AG08395 (cell line): ENCODE measurements at regions not wholly inside any gene's neighbourhood (a gene's known extent, or its start where the extent isn't known, plus 50 kb on each side); places are given as distances from the start of the nearest gene placed in this dataset.
"Not testable (repeated sequence)": the region's sequence is repeated elsewhere in the genome, so short reads cannot be mapped to it uniquely, and the experiment has no call there.

Source experiments
- DNase-seq: peaks from one replicate; pipeline ENCODE4 v3.0.0; 2012; ENCODE audit warnings: mixed read lengths, low spot score

DNA sequence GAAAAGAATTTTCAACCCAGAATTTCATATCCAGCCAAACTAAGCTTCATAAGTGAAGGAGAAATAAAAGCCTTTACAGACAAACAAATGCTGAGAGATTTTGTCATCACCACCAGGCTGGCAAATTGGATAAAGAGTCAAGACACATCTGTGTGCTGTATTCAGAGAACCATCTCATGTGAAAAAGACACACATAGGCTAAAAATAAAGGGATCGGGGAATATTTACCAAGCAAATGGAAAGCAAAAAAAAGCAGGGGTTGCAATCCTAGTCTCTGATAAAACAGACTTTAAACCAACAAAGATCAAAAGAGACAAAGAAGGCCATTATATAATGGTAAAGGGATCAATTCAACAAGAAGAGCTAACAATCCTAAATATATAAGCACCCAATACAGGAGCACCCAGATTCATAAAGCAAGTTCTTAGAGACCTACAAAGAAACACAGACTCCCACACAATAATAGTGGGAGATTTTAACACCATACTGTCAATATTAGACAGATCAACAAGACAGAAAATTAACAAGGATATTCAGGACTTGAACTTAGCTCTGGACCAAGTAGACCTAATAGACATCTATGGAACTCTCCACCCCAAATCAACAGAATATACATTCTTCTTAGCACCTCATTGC, 55.9 kb upstream of the ACSM6 start:
- DNase-seq, result not testable (repeated sequence)

DNA sequence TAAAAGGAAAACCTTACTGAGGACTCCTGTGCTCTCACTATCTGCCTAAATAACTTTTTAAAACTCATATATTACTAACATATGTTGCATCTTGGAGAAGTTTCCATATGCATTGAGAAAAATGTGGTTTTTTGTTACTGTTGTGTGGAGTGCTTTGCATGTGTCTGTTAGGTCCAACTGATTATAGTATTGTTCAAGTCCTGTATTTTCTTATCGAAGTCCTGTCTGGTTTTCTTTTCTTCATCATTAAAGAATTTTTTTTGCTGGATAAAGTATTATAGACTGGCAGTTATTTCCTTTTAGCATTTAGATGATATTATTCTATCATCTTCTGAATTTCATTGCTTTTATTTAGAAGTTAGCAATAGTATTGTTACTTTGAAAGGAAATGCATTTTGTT, 59.5 kb upstream of the ACSM6 start:
- no peak for DNase-seq

DNA sequence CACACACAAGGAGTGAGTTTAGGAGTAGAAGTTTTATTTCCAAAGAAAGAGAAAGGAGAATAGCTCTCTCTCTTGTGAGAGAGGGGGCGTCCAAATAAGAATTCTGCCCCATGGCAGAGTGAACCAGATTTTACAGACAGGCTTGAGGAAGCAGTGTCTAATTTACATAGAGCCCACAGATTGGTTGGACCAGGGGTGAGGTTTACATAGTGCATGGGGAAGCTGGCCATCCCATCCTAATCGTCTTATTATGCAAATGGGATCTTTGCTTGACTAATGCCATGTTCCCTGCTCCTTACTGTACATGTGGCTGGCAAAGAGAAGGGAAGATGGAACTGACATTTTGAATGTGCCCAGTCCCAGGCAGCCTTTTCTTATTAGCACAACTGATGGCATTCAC, 60.0 kb upstream of the ACSM6 start:
- DNase-seq, result no peak

DNA sequence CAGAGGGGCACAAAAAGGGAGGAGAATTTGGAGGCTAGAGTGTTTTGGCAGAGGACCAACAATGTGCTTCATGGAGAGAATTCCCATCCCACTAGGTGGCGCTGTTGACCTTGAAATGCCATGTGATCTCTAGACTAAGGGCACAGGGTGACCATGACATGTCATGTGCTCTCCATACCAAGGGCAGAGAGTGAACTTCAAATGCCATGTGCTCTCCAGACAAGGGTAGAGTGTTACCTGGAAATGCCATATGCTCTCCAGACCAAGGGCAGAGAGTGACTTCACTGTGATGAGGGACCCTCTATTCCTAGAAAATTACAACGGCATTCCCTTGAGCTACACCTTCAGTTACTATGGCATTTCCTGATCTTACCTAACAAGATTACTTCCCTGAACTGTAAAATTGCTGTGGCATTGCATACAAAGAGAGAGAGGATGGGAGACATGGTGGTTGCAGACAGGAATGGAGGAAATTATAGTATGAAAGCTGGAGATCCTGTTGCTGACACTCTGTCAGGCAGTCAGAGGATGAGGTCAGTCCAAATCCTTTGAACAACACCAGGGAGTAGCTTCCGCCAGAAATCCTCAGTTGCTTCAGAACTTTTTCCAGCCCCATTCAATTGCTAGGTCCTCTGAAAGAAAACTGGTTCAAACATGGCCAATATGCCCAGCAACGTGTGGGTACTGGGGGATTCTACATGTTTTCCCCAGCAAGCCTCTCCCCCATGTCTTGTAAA, 60.9 kb upstream of the ACSM6 start:
- peak; percentile 63 for DNase-seq

DNA sequence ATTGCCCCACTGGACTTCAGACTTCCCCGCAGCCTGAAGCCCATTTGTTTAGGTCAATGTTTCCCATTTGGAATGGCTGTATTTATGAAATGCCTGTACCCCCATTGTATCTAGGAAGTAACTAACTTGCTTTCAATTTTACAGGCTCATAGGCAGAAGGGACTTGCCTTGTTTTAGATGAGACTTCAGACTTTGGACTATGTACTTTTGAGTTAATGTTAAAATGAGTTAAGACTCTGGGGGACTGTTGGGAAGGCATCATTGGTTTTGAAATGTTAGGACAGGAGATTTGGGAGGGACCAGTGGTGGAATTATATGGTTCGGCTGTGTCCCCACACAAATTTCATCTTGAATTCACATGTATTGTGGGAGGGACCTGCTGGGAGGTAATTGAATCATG, 61.1 kb upstream of the CYP2C8 start:
- not testable (repeated sequence) for DNase-seq

DNA sequence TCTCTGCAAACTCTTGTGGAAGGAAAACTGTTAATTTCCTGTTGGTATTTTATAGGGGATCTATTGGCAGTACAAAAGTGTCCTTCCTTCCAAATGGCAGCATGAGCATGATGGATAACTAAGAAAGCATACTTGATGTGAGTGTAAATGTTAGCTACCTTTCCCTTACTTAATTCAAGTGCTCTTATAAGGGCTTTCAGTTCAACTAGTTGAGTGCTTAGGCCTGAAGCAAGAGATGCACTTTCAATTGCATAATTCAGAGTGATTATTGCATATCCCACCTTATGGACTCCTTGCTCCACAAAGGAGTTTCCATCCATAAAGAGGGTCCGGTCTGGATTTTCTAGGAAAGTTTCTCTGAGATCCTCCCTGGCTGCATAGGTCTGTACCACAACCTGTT, 56.3 kb upstream of the CYP2C8 start:
- no peak for DNase-seq

DNA sequence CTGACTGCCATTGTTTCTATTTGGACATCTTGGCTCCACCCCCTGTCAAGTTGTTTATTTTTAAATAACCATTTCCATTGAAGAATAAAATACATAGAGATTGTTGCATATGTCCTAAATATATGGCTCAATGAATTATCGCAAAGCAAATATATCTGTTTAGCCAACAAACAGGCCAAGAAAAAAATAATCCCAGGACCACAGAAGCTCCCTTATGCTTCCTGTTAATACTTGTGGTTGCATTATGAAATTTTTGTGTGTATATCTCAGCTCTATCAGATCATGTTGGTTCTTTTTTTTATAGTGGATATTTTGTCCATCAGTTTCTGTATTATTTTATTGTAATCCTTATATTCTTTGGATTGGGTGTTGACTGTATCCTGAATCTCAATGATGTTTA, 53.4 kb upstream of the CYP2C8 start:
- DNase-seq, result no peak

DNA sequence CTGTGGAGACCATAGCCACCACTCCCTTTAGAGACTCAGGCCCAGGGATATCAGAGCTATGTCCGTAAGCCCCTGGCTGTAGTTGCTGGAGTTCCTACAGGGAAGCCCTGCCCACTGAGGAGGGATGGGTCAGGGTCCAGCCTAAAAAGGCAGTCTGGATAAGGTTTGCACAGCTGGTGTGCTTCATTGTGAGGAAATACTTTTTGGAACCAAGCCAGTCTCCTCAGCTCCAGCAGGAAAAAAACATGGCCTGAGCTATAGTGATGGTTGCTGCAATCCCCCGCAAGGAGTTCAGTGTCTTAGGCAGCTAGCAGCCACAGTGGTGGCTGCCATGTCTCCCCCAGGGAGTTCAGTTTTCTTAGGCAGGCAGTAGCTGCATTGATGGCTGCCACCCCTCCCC, 52.6 kb upstream of the CYP2C8 start:
- no peak for DNase-seq
